Karpas-422 (cell line): ENCODE measurements at regions not wholly inside any gene's neighbourhood (a gene's known extent, or its start where the extent isn't known, plus 50 kb on each side); places are given as distances from the start of the nearest gene placed in this dataset.

Source experiments
- DNase-seq: peaks from one replicate; pipeline ENCODE4 v3.0.0-alpha.2; 2015
- H2AFZ ChIP-seq: fragments of 200-600 bp; sonication (generic); 2 replicates; pipeline ENCODE4 v1.6.1; 2014; ENCODE audit warnings: antibody characterized with exemption, low read length, mixed read lengths
- H3K27ac ChIP-seq: fragments of 200-600 bp; sonication (generic); 2 replicates; pipeline ENCODE4 v1.5.1; 2014; ENCODE audit warnings: mild to moderate bottlenecking, low read length, moderate library complexity
- H3K27me3 ChIP-seq: fragments of 200-600 bp; sonication (generic); 2 replicates; pipeline ENCODE4 v1.6.1; 2014; ENCODE audit warnings: low read length, mixed read lengths
- H3K36me3 ChIP-seq: fragments of 200-600 bp; sonication (generic); 2 replicates; pipeline ENCODE4 v1.6.1; 2014; ENCODE audit warnings: low read length, mixed read lengths; ENCODE audit not compliant: insufficient read depth
- H3K4me1 ChIP-seq: fragments of 200-600 bp; sonication (generic); 2 replicates; pipeline ENCODE4 v1.6.1; 2014; ENCODE audit warnings: mild to moderate bottlenecking, low read length, mixed read lengths
- H3K4me2 ChIP-seq: fragments of 200-600 bp; sonication (generic); 2 replicates; pipeline ENCODE4 v1.6.1; 2014; ENCODE audit warnings: low read length, low read depth, mild to moderate bottlenecking; ENCODE audit not compliant: poor library complexity, severe bottlenecking
- H3K4me3 ChIP-seq: fragments of 200-600 bp; sonication (generic); 2 replicates; pipeline ENCODE4 v1.5.1; 2014; ENCODE audit warnings: mild to moderate bottlenecking, antibody characterized with exemption, low read length, mixed read lengths
- H3K79me2 ChIP-seq: fragments of 200-600 bp; sonication (generic); 2 replicates; pipeline ENCODE4 v1.6.1; 2014; ENCODE audit warnings: mild to moderate bottlenecking, low read length, mixed read lengths
- H3K9ac ChIP-seq: fragments of 200-600 bp; sonication (generic); 2 replicates; pipeline ENCODE4 v1.6.0; 2014; ENCODE audit warnings: low read length
- H3K9me2 ChIP-seq: fragments of 200-600 bp; sonication (generic), shearing (Covaris generic); replicated peaks from 2 replicates; pipeline ENCODE4 v1.6.0; 2014; ENCODE audit warnings: mild to moderate bottlenecking, low read length, moderate library complexity; ENCODE audit not compliant: insufficient read depth
- H3K9me3 ChIP-seq: fragments of 300-700, 200-600 bp; sonication (generic); 2 replicates; pipeline ENCODE4 v1.6.1; 2014; ENCODE audit warnings: low read length, mixed read lengths
- H4K20me1 ChIP-seq: fragments of 200-600 bp; sonication (generic); 2 replicates; pipeline ENCODE4 v1.6.1; 2014; ENCODE audit warnings: mild to moderate bottlenecking, antibody characterized with exemption, low read length, low read depth; ENCODE audit not compliant: insufficient read depth

GRCh38 chr2:239677453-239678185 lies 276.8 kb upstream of the HDAC4 start:
- Histone ChIP-seq H3K4me2 (no peak overlapping the region), H2AFZ (no peak overlapping the region), H3K79me2 (no peaks in the 10 kb centered on the region), H3K9me2 (no peaks in the 10 kb centered on the region), H3K36me3 (no peaks in the 10 kb centered on the region), H4K20me1 (no peaks in the 10 kb centered on the region), H3K4me1 (no peaks in the 10 kb centered on the region), H3K27me3 (no peaks in the 10 kb centered on the region), H3K9ac (no peak overlapping the region), H3K4me3 (no peak overlapping the region), H3K27ac (no peak overlapping the region), H3K9me3 (no peaks in the 10 kb centered on the region)
- DNase-seq = no peak

GRCh38 chr2:239676716-239677452 lies 276.1 kb upstream of the HDAC4 start:
- Histone ChIP-seq H3K9me3 (no peaks in the 10 kb centered on the region), H3K27me3 (no peaks in the 10 kb centered on the region), H3K27ac (no peak overlapping the region), H3K9me2 (no peaks in the 10 kb centered on the region), H3K9ac (no peak overlapping the region), H3K36me3 (no peaks in the 10 kb centered on the region), H2AFZ (no peak overlapping the region), H3K4me1 (no peaks in the 10 kb centered on the region), H4K20me1 (no peaks in the 10 kb centered on the region), H3K4me3 (no peak overlapping the region), H3K4me2 (no peak overlapping the region), H3K79me2 (no peaks in the 10 kb centered on the region)
- DNase-seq = no peak

GRCh38 chr2:239675826-239676715 lies 275.3 kb upstream of the HDAC4 start:
- Histone ChIP-seq H3K4me2 (no peak overlapping the region), H3K9ac (no peak overlapping the region), H2AFZ (no peak overlapping the region), H3K4me3 (no peak overlapping the region), H4K20me1 (no peaks in the 10 kb centered on the region), H3K79me2 (no peaks in the 10 kb centered on the region), H3K36me3 (no peaks in the 10 kb centered on the region), H3K27me3 (no peaks in the 10 kb centered on the region), H3K4me1 (no peaks in the 10 kb centered on the region), H3K27ac (no peak overlapping the region), H3K9me3 (no peaks in the 10 kb centered on the region), H3K9me2 (no peaks in the 10 kb centered on the region)
- DNase-seq = no peak

GRCh38 chr2:239674981-239675825 lies 274.4 kb upstream of the HDAC4 start:
- Histone ChIP-seq H3K27ac (no peak overlapping the region), H3K36me3 (no peaks in the 10 kb centered on the region), H3K9me2 (no peaks in the 10 kb centered on the region), H3K4me1 (no peaks in the 10 kb centered on the region), H3K9ac (no peak overlapping the region), H3K27me3 (no peaks in the 10 kb centered on the region), H3K9me3 (no peaks in the 10 kb centered on the region), H3K4me2 (no peak overlapping the region), H4K20me1 (no peaks in the 10 kb centered on the region), H3K4me3 (no peak overlapping the region), H3K79me2 (no peaks in the 10 kb centered on the region), H2AFZ (no peak overlapping the region)
- DNase-seq = no peak

- H3K4me3 ChIP-seq = no peak overlapping the region
- H3K9ac ChIP-seq = no peak overlapping the region
- H3K27me3 ChIP-seq = no peaks in the 10 kb centered on the region
- no peaks in the 10 kb centered on the region for H3K36me3 ChIP-seq
- no peaks in the 10 kb centered on the region for H3K4me1 ChIP-seq
- no peaks in the 10 kb centered on the region for H3K9me3 ChIP-seq
- H2AFZ ChIP-seq = no peak overlapping the region
- H3K9me2 ChIP-seq = no peaks in the 10 kb centered on the region
- H4K20me1 ChIP-seq = no peaks in the 10 kb centered on the region
- H3K79me2 ChIP-seq = no peaks in the 10 kb centered on the region
- H3K4me2 ChIP-seq = no peak overlapping the region
- H3K27ac ChIP-seq = no peak overlapping the region
- no peak for DNase-seq
These were observed 273.5 kb upstream of the HDAC4 start for GRCh38 chr2:239674101-239674980.

- no peaks in the 10 kb centered on the region for H4K20me1 ChIP-seq
- no peaks in the 10 kb centered on the region for H3K9me2 ChIP-seq
- H3K9me3 ChIP-seq = no peaks in the 10 kb centered on the region
- H3K9ac ChIP-seq = no peak overlapping the region
- no peaks in the 10 kb centered on the region for H3K36me3 ChIP-seq
- H3K27ac ChIP-seq = no peak overlapping the region
- H3K79me2 ChIP-seq = no peaks in the 10 kb centered on the region
- no peak for DNase-seq
- no peaks in the 10 kb centered on the region for H3K27me3 ChIP-seq
- no peaks in the 10 kb centered on the region for H3K4me1 ChIP-seq
- H3K4me2 ChIP-seq = no peak overlapping the region
- no peak overlapping the region for H3K4me3 ChIP-seq
- H2AFZ ChIP-seq = no peak overlapping the region
These were observed 272.8 kb upstream of the HDAC4 start for GRCh38 chr2:239673641-239674040.
